ENCODE measurements at regions not wholly inside any gene's neighbourhood (a gene's known extent, or its start where the extent isn't known, plus 50 kb on each side); places are given as distances from the start of the nearest gene placed in this dataset.

DNA sequence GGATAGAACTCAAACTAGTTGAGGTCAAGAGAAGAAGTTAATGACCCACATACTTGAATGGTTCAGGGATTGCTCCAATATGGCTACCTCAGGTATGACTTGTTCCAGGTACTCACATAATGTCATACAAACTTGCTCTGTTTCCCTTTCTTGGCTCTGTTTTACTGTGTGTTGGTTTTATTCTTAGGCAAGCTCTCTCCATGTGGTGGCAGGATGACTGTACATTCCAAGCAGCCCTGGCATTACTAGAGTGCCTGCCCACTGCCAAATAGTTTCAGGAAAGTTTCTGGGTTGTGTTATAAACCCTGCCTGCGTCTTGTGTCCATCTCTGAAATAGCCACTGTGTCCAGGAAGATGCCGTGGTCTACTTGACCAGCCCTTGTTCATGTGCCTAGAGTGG is 476.8 kb downstream of the SHISA9 start:
- TF ChIP-seq POLR2AphosphoS5 (IDR thresholded peaks at IDR 0.05) (no peak), POLR2A (IDR thresholded peaks at IDR 0.05) (no peak), EP300 (IDR thresholded peaks at IDR 0.05) (no peak)
- TF ChIP-seq, protein P1, sequence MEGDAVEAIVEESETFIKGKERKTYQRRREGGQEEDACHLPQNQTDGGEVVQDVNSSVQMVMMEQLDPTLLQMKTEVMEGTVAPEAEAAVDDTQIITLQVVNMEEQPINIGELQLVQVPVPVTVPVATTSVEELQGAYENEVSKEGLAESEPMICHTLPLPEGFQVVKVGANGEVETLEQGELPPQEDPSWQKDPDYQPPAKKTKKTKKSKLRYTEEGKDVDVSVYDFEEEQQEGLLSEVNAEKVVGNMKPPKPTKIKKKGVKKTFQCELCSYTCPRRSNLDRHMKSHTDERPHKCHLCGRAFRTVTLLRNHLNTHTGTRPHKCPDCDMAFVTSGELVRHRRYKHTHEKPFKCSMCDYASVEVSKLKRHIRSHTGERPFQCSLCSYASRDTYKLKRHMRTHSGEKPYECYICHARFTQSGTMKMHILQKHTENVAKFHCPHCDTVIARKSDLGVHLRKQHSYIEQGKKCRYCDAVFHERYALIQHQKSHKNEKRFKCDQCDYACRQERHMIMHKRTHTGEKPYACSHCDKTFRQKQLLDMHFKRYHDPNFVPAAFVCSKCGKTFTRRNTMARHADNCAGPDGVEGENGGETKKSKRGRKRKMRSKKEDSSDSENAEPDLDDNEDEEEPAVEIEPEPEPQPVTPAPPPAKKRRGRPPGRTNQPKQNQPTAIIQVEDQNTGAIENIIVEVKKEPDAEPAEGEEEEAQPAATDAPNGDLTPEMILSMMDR (IDR thresholded peaks at IDR 0.05) = no peak

Measured in sigmoid colon (tissue), 4 donors.